AG10803 (cell line): ENCODE measurements at regions not wholly inside any gene's neighbourhood (a gene's known extent, or its start where the extent isn't known, plus 50 kb on each side); places are given as distances from the start of the nearest gene placed in this dataset.

ENCODE experiments used
- DNase-seq: peaks from one replicate; pipeline ENCODE4 v3.0.0; 2010; ENCODE audit warnings: low read depth
- H3K4me3 ChIP-seq: 2 replicates; pipeline ENCODE4 v1.5.1; 2011; ENCODE audit warnings: mild to moderate bottlenecking, low read length, control low read depth
- CTCF ChIP-seq: conservative IDR thresholded peaks from 2 replicates; pipeline ENCODE4 v1.5.1; 2011; ENCODE audit warnings: mild to moderate bottlenecking, low read length, control low read depth, inconsistent platforms

GRCh38 chr6:37580176-37580955, 80.7 kb upstream of the CCDC167 start:
- DNase-seq = no peak
- TF ChIP-seq CTCF = no peak
- H3K4me3 ChIP-seq = no peak overlapping the region

GRCh38 chr6:37579444-37580067, 79.9 kb upstream of the CCDC167 start:
- no peak for TF ChIP-seq CTCF
- peak; percentile 37 for DNase-seq
- no peak overlapping the region for H3K4me3 ChIP-seq

- TF ChIP-seq CTCF = no peak
- no peak overlapping the region for H3K4me3 ChIP-seq
- no peak for DNase-seq
Observed at GRCh38 chr6:37578104-37578503, 78.4 kb upstream of the CCDC167 start.

GRCh38 chr6:37576336-37576737, 76.6 kb upstream of the CCDC167 start:
- no peak overlapping the region for H3K4me3 ChIP-seq
- peak; percentile 35 for DNase-seq
- no peak for TF ChIP-seq CTCF

GRCh38 chr6:37575221-37575620, 75.5 kb upstream of the CCDC167 start:
- DNase-seq = no peak
- TF ChIP-seq CTCF = no peak
- no peak overlapping the region for H3K4me3 ChIP-seq

- no peak for TF ChIP-seq CTCF
- DNase-seq = no peak
- no peak overlapping the region for H3K4me3 ChIP-seq
Observed at GRCh38 chr6:37572334-37572733, 72.6 kb upstream of the CCDC167 start.
